HG03571 (cell line): ENCODE measurements at regions not wholly inside any gene's neighbourhood (a gene's known extent, or its start where the extent isn't known, plus 50 kb on each side); places are given as distances from the start of the nearest gene placed in this dataset.

ENCODE experiments used
- ATAC-seq: cut with Tn5 transposase; IDR thresholded peaks from one replicate; pipeline ENCODE4 v1.9.1; 2021; ENCODE audit not compliant: unreplicated experiment

GRCh38 chr1:189847613-189848012 is 630.1 kb downstream of the BRINP3 start:
- no peak for ATAC-seq

GRCh38 chr1:189851806-189852367 is 625.8 kb downstream of the BRINP3 start:
- no peak for ATAC-seq

GRCh38 chr1:189859385-189859977 is 618.2 kb downstream of the BRINP3 start:
- no peak for ATAC-seq

- ATAC-seq, result no peak
Observed at GRCh38 chr1:189866606-189867005, 611.1 kb downstream of the BRINP3 start.

GRCh38 chr1:189868021-189868420 is 609.6 kb downstream of the BRINP3 start:
- ATAC-seq, result no peak

- ATAC-seq, result no peak
Observed at GRCh38 chr1:189874715-189875435, 602.8 kb downstream of the BRINP3 start.

- no peak for ATAC-seq
Observed at GRCh38 chr1:189880135-189880534, 597.5 kb downstream of the BRINP3 start.

- no peak for ATAC-seq
Observed at GRCh38 chr1:189899686-189900425, 577.8 kb downstream of the BRINP3 start.

- no peak for ATAC-seq
Observed at GRCh38 chr1:189904509-189904908, 573.2 kb downstream of the BRINP3 start.

GRCh38 chr1:189908113-189908512 is 569.6 kb downstream of the BRINP3 start:
- ATAC-seq, result no peak

GRCh38 chr1:189921613-189922012 is 556.1 kb downstream of the BRINP3 start:
- no peak for ATAC-seq

- ATAC-seq, result no peak
Observed at GRCh38 chr1:189927641-189928040, 550.0 kb downstream of the BRINP3 start.

GRCh38 chr1:189929501-189930099 is 548.1 kb downstream of the BRINP3 start:
- no peak for ATAC-seq

- no peak for ATAC-seq
Observed at GRCh38 chr1:189936861-189937260, 540.8 kb downstream of the BRINP3 start.

- no peak for ATAC-seq
Observed at GRCh38 chr1:189939967-189940366, 537.7 kb downstream of the BRINP3 start.

- no peak for ATAC-seq
Observed at GRCh38 chr1:189941922-189942321, 535.7 kb downstream of the BRINP3 start.

GRCh38 chr1:189958756-189959155 is 518.9 kb downstream of the BRINP3 start:
- no peak for ATAC-seq

- no peak for ATAC-seq
Observed at GRCh38 chr1:189960769-189961168, 516.9 kb downstream of the BRINP3 start.

GRCh38 chr1:189962181-189962580 is 515.5 kb downstream of the BRINP3 start:
- ATAC-seq, result no peak

- ATAC-seq, result no peak
Observed at GRCh38 chr1:189970331-189971230, 507.1 kb downstream of the BRINP3 start.
